ENCODE measurements at regions not wholly inside any gene's neighbourhood (a gene's known extent, or its start where the extent isn't known, plus 50 kb on each side); places are given as distances from the start of the nearest gene placed in this dataset.

GRCh38 chr4:122100508-122100907, 51.6 kb upstream of the BLTP1 start:
- Histone ChIP-seq H3K27me3 (ENCODE audit: low read depth) (no peaks in the 10 kb centered on the region), H3K36me3 (no peaks in the 10 kb centered on the region), H3K9me3 (no peaks in the 10 kb centered on the region), H3K27ac (no peak overlapping the region), H3K4me3 (no peak overlapping the region), H3K4me1 (no peaks in the 10 kb centered on the region)
- DNase-seq (no peak), ATAC-seq (no peak)
- TF ChIP-seq CTCF (IDR thresholded peaks at IDR 0.05) = no peak
- intact Hi-C loops (cut with DNase I) = no loop called here

GRCh38 chr4:122099896-122100295, 52.2 kb upstream of the BLTP1 start:
- Histone ChIP-seq H3K27me3 (ENCODE audit: low read depth) (no peaks in the 10 kb centered on the region), H3K4me1 (no peaks in the 10 kb centered on the region), H3K9me3 (no peaks in the 10 kb centered on the region), H3K27ac (no peak overlapping the region), H3K4me3 (no peak overlapping the region), H3K36me3 (no peaks in the 10 kb centered on the region)
- TF ChIP-seq CTCF (IDR thresholded peaks at IDR 0.05) = no peak
- intact Hi-C loops (cut with DNase I) = no loop called here
- DNase-seq = no peak
- ATAC-seq = no peak

GRCh38 chr4:122091836-122092405, 60.2 kb upstream of the BLTP1 start:
- intact Hi-C loops (cut with DNase I) = no loop called here
- DNase-seq = no peak
- no peaks in the 10 kb centered on the region for H3K27me3 ChIP-seq (ENCODE audit: low read depth)
- H3K9me3 ChIP-seq = no peaks in the 10 kb centered on the region
- H3K4me3 ChIP-seq = no peak overlapping the region
- TF ChIP-seq CTCF (IDR thresholded peaks at IDR 0.05) = no peak
- no peak for ATAC-seq
- no peak overlapping the region for H3K27ac ChIP-seq
- H3K36me3 ChIP-seq = no peaks in the 10 kb centered on the region
- no peaks in the 10 kb centered on the region for H3K4me1 ChIP-seq

GRCh38 chr4:122091397-122091796, 60.7 kb upstream of the BLTP1 start:
- intact Hi-C loops (cut with DNase I) = no loop called here
- H3K4me1 ChIP-seq = no peaks in the 10 kb centered on the region
- H3K36me3 ChIP-seq = no peaks in the 10 kb centered on the region
- ATAC-seq (peak; percentile 77 to 84), DNase-seq (peak; percentile 46)
- TF ChIP-seq CTCF (IDR thresholded peaks at IDR 0.05) = no peak
- H3K27me3 ChIP-seq (ENCODE audit: low read depth) = no peaks in the 10 kb centered on the region
- no peak overlapping the region for H3K4me3 ChIP-seq
- H3K9me3 ChIP-seq = no peaks in the 10 kb centered on the region
- no peak overlapping the region for H3K27ac ChIP-seq

GRCh38 chr4:122090989-122091388, 61.1 kb upstream of the BLTP1 start:
- Histone ChIP-seq H3K27me3 (ENCODE audit: low read depth) (no peaks in the 10 kb centered on the region), H3K9me3 (no peaks in the 10 kb centered on the region), H3K27ac (no peak overlapping the region), H3K36me3 (no peaks in the 10 kb centered on the region), H3K4me3 (no peak overlapping the region), H3K4me1 (no peaks in the 10 kb centered on the region)
- no peak for TF ChIP-seq CTCF (IDR thresholded peaks at IDR 0.05)
- ATAC-seq (peak; percentile 60 to 63), DNase-seq (no peak)
- intact Hi-C loops (cut with DNase I) = no loop called here
